Mesenchymal stem cell (in vitro differentiated cells and primary cell): ENCODE measurements at regions not wholly inside any gene's neighbourhood (a gene's known extent, or its start where the extent isn't known, plus 50 kb on each side); places are given as distances from the start of the nearest gene placed in this dataset.
"Not testable (repeated sequence)": the region's sequence is repeated elsewhere in the genome, so short reads cannot be mapped to it uniquely, and the experiment has no call there.

ENCODE experiments used
- DNase-seq: peaks from one replicate; pipeline ENCODE4 v3.0.0-alpha.2; 2013
- H2AFZ ChIP-seq: one replicate; pipeline ENCODE4 v1.6.1; 2013; ENCODE audit warnings: low read depth, mild to moderate bottlenecking, control low read depth, inconsistent platforms, low read length, moderate library complexity
- H2AK5ac ChIP-seq: 2 replicates; pipeline ENCODE4 v1.6.1; 2013; ENCODE audit warnings: low read length, moderate library complexity, mild to moderate bottlenecking, inconsistent platforms; ENCODE audit not compliant: severe bottlenecking
- H2BK120ac ChIP-seq: one replicate; pipeline ENCODE4 v1.6.1; 2013; ENCODE audit warnings: low read depth, mild to moderate bottlenecking, inconsistent platforms, low read length, moderate library complexity
- H2BK12ac ChIP-seq, 2 experiments: one replicate each; pipeline ENCODE4 v1.6.1; 2013; ENCODE audit warnings: inconsistent platforms in 2 of 2, low read length in 2 of 2, mild to moderate bottlenecking in 2 of 2, moderate library complexity in 2 of 2, control low read depth in 1 of 2
- H2BK15ac ChIP-seq: one replicate; pipeline ENCODE4 v1.6.1; 2013; ENCODE audit warnings: mild to moderate bottlenecking, low read depth, inconsistent platforms; ENCODE audit not compliant: poor library complexity, severe bottlenecking
- H2BK5ac ChIP-seq: 2 replicates; pipeline ENCODE4 v1.6.1; 2013; ENCODE audit warnings: low read depth, mild to moderate bottlenecking, low read length, control low read depth, inconsistent platforms; ENCODE audit not compliant: poor library complexity, severe bottlenecking
- H3K14ac ChIP-seq, 2 experiments: one replicate each; pipeline ENCODE4 v1.6.1; 2013; ENCODE audit warnings: inconsistent platforms in 2 of 2, low read length in 2 of 2, control low read depth in 1 of 2, mild to moderate bottlenecking in 1 of 2, moderate library complexity in 1 of 2
- H3K18ac ChIP-seq, 2 experiments: one replicate each; pipeline ENCODE4 v1.6.1; 2013; ENCODE audit warnings: inconsistent platforms in 2 of 2, low read length in 2 of 2, control low read depth in 1 of 2, low read depth in 1 of 2, mild to moderate bottlenecking in 1 of 2
- H3K23ac ChIP-seq, 2 experiments: one replicate each; pipeline ENCODE4 v1.6.1; 2013; ENCODE audit warnings: inconsistent platforms in 2 of 2, low read length in 2 of 2, mild to moderate bottlenecking in 2 of 2, moderate library complexity in 2 of 2, control low read depth in 1 of 2
- H3K27ac ChIP-seq: 2 replicates; pipeline ENCODE4 v1.5.1; 2013; ENCODE audit warnings: mild to moderate bottlenecking, moderate library complexity, low read length, control low read depth, inconsistent platforms; ENCODE audit not compliant: poor library complexity, severe bottlenecking
- H3K27me3 ChIP-seq, 2 experiments: 2 replicates each; pipeline versions ENCODE4 v1.6.1 to v1.7.0; 2013; ENCODE audit warnings: low read length in 2 of 2, mild to moderate bottlenecking in 2 of 2, moderate library complexity in 2 of 2, control low read depth in 1 of 2, inconsistent platforms in 1 of 2; ENCODE audit not compliant: control insufficient read depth in 1 of 2, insufficient read depth in 1 of 2
- H3K36me3 ChIP-seq, 2 experiments: 2 replicates each; pipeline versions ENCODE4 v1.6.1 to v1.7.0; 2013; ENCODE audit warnings: low read length in 2 of 2, control low read depth in 1 of 2, inconsistent platforms in 1 of 2, low read depth in 1 of 2, mild to moderate bottlenecking in 1 of 2; ENCODE audit not compliant: insufficient read depth in 2 of 2, control insufficient read depth in 1 of 2
- H3K4ac ChIP-seq, 2 experiments: one replicate each; pipeline ENCODE4 v1.6.1; 2013; ENCODE audit warnings: inconsistent platforms in 2 of 2, low read length in 2 of 2, mild to moderate bottlenecking in 2 of 2, moderate library complexity in 2 of 2, control low read depth in 1 of 2, low read depth in 1 of 2
- H3K4me1 ChIP-seq: 2 replicates; pipeline ENCODE4 v1.6.1; 2013; ENCODE audit warnings: low read depth, low read length, control low read depth; ENCODE audit not compliant: control insufficient read depth, insufficient read depth
- H3K4me2 ChIP-seq: 2 replicates; pipeline ENCODE4 v1.6.1; 2013; ENCODE audit warnings: low read length, mild to moderate bottlenecking, inconsistent platforms; ENCODE audit not compliant: poor library complexity, severe bottlenecking
- H3K4me3 ChIP-seq, 2 experiments: 2 replicates each; pipeline versions ENCODE4 v1.5.1 to v1.7.0; 2013; ENCODE audit warnings: low read length in 2 of 2, mild to moderate bottlenecking in 2 of 2, control low read depth in 1 of 2, low read depth in 1 of 2; ENCODE audit not compliant: insufficient read depth in 1 of 2
- H3K79me1 ChIP-seq: replicated peaks from 2 replicates; pipeline ENCODE4 v1.6.1; 2013; ENCODE audit warnings: mild to moderate bottlenecking, control low read depth, low read length, inconsistent platforms; ENCODE audit not compliant: poor library complexity, severe bottlenecking
- H3K9ac ChIP-seq: 2 replicates; pipeline ENCODE4 v1.7.0; 2013; ENCODE audit warnings: mild to moderate bottlenecking, low read length, moderate library complexity
- H3K9me3 ChIP-seq: 2 replicates; pipeline ENCODE4 v1.7.0; 2013; ENCODE audit warnings: mild to moderate bottlenecking, low read length; ENCODE audit not compliant: control insufficient read depth
- H4K8ac ChIP-seq: one replicate; pipeline ENCODE4 v1.6.1; 2013; ENCODE audit warnings: inconsistent platforms, mild to moderate bottlenecking, low read length, moderate library complexity
- H4K91ac ChIP-seq: one replicate; pipeline ENCODE4 v1.6.1; 2013; ENCODE audit warnings: mild to moderate bottlenecking, low read length, inconsistent platforms
- WGBS: methylation state at CpG from one replicate; pipeline ENCODE4 v1.1.7; 2013; ENCODE audit warnings: mixed read lengths; 5-methylcytosine and 5-hydroxymethylcytosine counted together

- Histone ChIP-seq H2BK120ac (no peak overlapping the region), H2BK5ac (no peak overlapping the region), H3K14ac (no peak overlapping the region), H3K4me1 (no peaks in the 10 kb centered on the region), H3K4me2 (no peak overlapping the region), H3K79me1 (no peaks in the 10 kb centered on the region), H3K9me3 (no peaks in the 10 kb centered on the region), H2AFZ (no peak overlapping the region), H2BK15ac (no peak overlapping the region), H2AK5ac (no peak overlapping the region), H3K36me3 (no peaks in the 10 kb centered on the region), H4K91ac (no peak overlapping the region), H4K8ac (no peak overlapping the region), H3K4me3 (no peak overlapping the region), H3K9ac (no peak overlapping the region), H3K27me3 (no peaks in the 10 kb centered on the region), H3K18ac (no peak overlapping the region), H3K4ac (no peak overlapping the region), H2BK12ac (no peak overlapping the region), H3K23ac (no peak overlapping the region), H3K27ac (no peak overlapping the region)
- peak; percentile 6 for DNase-seq
- 100% methylated on average over 1 of the region's 2 CpGs for WGBS
Measured at GRCh38 chr6:68173616-68174015, 461.5 kb upstream of the ADGRB3 start.

- Histone ChIP-seq H3K4me2 (no peak overlapping the region), H3K4me3 (no peak overlapping the region)
- 100% methylated on average over 1 of the region's 1 CpG for WGBS
Measured at GRCh38 chr6:68169922-68170321, 465.2 kb upstream of the ADGRB3 start.

GRCh38 chr6:68167604-68168003 is 467.5 kb upstream of the ADGRB3 start:
- no peak overlapping the region for H2AK5ac ChIP-seq
- H3K9me3 ChIP-seq = peaks cover 4% of the 10 kb centered on the region
- no peaks in the 10 kb centered on the region for H3K27me3 ChIP-seq
- H3K14ac ChIP-seq = no peak overlapping the region
- H2BK15ac ChIP-seq = no peak overlapping the region
- no peaks in the 10 kb centered on the region for H3K79me1 ChIP-seq
- no peak overlapping the region for H3K18ac ChIP-seq
- H3K4me2 ChIP-seq = no peak overlapping the region
- no peaks in the 10 kb centered on the region for H3K36me3 ChIP-seq
- H3K4me1 ChIP-seq = no peaks in the 10 kb centered on the region
- no peak overlapping the region for H2BK5ac ChIP-seq
- no peak overlapping the region for H2BK12ac ChIP-seq
- H3K4me3 ChIP-seq = no peak overlapping the region
- DNase-seq = no peak
- no peak overlapping the region for H3K23ac ChIP-seq
- WGBS = no CpG with 5 or more reads among the region's 2 CpGs
- no peak overlapping the region for H4K91ac ChIP-seq
- no peak overlapping the region for H4K8ac ChIP-seq
- no peak overlapping the region for H3K9ac ChIP-seq
- no peak overlapping the region for H3K4ac ChIP-seq
- no peak overlapping the region for H2AFZ ChIP-seq
- H3K27ac ChIP-seq = no peak overlapping the region
- no peak overlapping the region for H2BK120ac ChIP-seq

More at GRCh38 chr6:68169922-68170321, 465.2 kb upstream of the ADGRB3 start:
- Histone ChIP-seq H3K23ac (no peak overlapping the region), H2AFZ (no peak overlapping the region), H3K27ac (no peak overlapping the region), H3K18ac (no peak overlapping the region), H3K36me3 (no peaks in the 10 kb centered on the region), H3K9ac (no peak overlapping the region), H3K4me1 (no peaks in the 10 kb centered on the region), H2BK120ac (no peak overlapping the region), H2BK15ac (no peak overlapping the region), H4K8ac (no peak overlapping the region), H3K27me3 (no peaks in the 10 kb centered on the region), H4K91ac (no peak overlapping the region), H3K9me3 (no peaks in the 10 kb centered on the region), H2BK12ac (no peak overlapping the region), H2BK5ac (no peak overlapping the region), H3K4ac (no peak overlapping the region), H2AK5ac (no peak overlapping the region), H3K14ac (no peak overlapping the region), H3K79me1 (no peaks in the 10 kb centered on the region)
- DNase-seq = no peak

DNA sequence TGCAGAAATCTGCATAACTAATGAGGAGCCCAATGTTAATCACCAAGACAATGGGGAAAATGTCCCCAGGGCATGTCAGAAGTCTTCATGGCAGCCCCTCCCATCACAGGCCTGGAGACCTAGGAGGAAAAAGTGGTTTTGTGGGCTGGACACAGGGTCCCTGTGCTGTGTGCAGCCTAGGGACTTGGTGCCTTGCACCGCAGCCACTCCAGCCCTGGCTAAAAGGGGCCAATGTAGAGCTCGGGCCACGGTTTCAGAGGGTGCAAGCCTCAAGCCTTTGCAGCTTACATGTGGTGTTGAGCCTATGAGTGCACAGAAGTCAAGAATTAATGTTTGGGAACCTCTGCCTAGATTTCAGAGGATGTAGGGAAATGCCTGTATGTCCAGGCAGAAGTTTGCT is 474.3 kb upstream of the ADGRB3 start:
- not testable (repeated sequence) for H3K79me1 ChIP-seq, H3K27me3 ChIP-seq, H3K4me3 ChIP-seq, H3K4me2 ChIP-seq, H2BK15ac ChIP-seq, H2BK12ac ChIP-seq, H2BK5ac ChIP-seq, H3K9me3 ChIP-seq, H2BK120ac ChIP-seq, DNase-seq, H3K14ac ChIP-seq, H3K27ac ChIP-seq, H3K18ac ChIP-seq, H3K4ac ChIP-seq, H4K91ac ChIP-seq, H2AK5ac ChIP-seq, H2AFZ ChIP-seq, H4K8ac ChIP-seq, H3K4me1 ChIP-seq, H3K36me3 ChIP-seq, H3K23ac ChIP-seq, H3K9ac ChIP-seq
- WGBS = 77% methylated on average over 3 of the region's 3 CpGs
